ENCODE measurements at regions not wholly inside any gene's neighbourhood (a gene's known extent, or its start where the extent isn't known, plus 50 kb on each side); places are given as distances from the start of the nearest gene placed in this dataset.

DNA sequence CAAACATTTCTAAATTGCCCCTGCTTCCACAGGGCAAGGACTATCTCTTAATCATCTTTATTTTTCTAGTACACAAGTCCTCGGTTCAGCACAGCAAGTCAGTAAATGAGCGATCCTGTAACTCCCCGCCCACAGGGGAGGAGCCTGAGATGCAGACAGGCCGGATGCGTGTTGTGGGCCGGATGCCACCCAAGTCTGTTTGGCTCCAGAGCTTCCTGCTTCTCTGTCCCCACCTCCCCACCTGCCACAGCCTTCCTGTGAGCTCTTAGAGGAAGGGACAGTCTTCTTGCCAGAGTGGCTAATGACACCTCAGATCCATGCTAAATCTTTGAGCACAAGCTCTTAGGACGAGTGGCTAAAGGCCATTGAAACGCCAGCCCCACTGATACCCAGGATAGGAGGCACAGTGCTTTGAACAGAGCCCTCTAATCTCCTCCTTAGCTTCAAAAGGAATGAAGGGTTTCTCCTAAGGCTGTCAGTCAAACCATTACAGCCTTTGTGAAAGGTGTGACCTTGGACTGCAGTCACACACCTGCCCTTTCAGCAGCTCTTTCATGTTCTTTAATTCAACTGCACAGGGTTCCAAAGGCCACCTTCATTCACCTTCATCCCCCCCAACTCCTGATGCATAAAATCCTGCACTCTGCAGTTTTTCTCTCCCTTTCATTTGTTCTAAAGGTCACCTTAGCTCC lies 264.3 kb downstream of the TFAP2C start:
- no peak for TF ChIP-seq CTCF (IDR thresholded peaks at IDR 0.05)
- TF ChIP-seq POLR2AphosphoS5 (IDR thresholded peaks at IDR 0.05), result no peak
